ENCODE measurements at regions not wholly inside any gene's neighbourhood (a gene's known extent, or its start where the extent isn't known, plus 50 kb on each side); places are given as distances from the start of the nearest gene placed in this dataset.
"Not testable (repeated sequence)": the region's sequence is repeated elsewhere in the genome, so short reads cannot be mapped to it uniquely, and the experiment has no call there.

- DNase-seq = no peak
Measured at GRCh38 chr1:105243411-105243810, 1493.7 kb downstream of the AMY1C start.

GRCh38 chr1:105243969-105244368 is 1494.3 kb downstream of the AMY1C start:
- DNase-seq = no peak

- no peak for DNase-seq
Measured at GRCh38 chr1:105254906-105255305, 1505.2 kb downstream of the AMY1C start.

GRCh38 chr1:105260001-105260400 is 1510.3 kb downstream of the AMY1C start:
- DNase-seq = no peak

- no peak for DNase-seq
Measured at GRCh38 chr1:105270966-105271365, 1521.3 kb downstream of the AMY1C start.

GRCh38 chr1:105272376-105272775 is 1522.7 kb downstream of the AMY1C start:
- DNase-seq = not testable (repeated sequence)

- no peak for DNase-seq
Measured at GRCh38 chr1:105294838-105295237, 1545.1 kb downstream of the AMY1C start.

- no peak for DNase-seq
Measured at GRCh38 chr1:105310063-105310462, 1560.4 kb downstream of the AMY1C start.

- DNase-seq = no peak
Measured at GRCh38 chr1:105317976-105318375, 1568.3 kb downstream of the AMY1C start.

GRCh38 chr1:105326886-105327285 is 1577.2 kb downstream of the AMY1C start:
- no peak for DNase-seq

- no peak for DNase-seq
Measured at GRCh38 chr1:105337420-105337819, 1587.7 kb downstream of the AMY1C start.

GRCh38 chr1:105343317-105343716 is 1593.6 kb downstream of the AMY1C start:
- no peak for DNase-seq

- DNase-seq = no peak
Measured at GRCh38 chr1:105359457-105359856, 1609.8 kb downstream of the AMY1C start.

- DNase-seq = no peak
Measured at GRCh38 chr1:105362438-105362837, 1612.7 kb downstream of the AMY1C start.

- no peak for DNase-seq
Measured at GRCh38 chr1:105368446-105368845, 1618.7 kb downstream of the AMY1C start.

- DNase-seq = no peak
Measured at GRCh38 chr1:105373681-105374080, 1624.0 kb downstream of the AMY1C start.

- no peak for DNase-seq
Measured at GRCh38 chr1:105386489-105386888, 1636.8 kb downstream of the AMY1C start.

- no peak for DNase-seq
Measured at GRCh38 chr1:105396001-105396400, 1646.3 kb downstream of the AMY1C start.

- DNase-seq = no peak
Measured at GRCh38 chr1:105398909-105399308, 1649.2 kb downstream of the AMY1C start.

- DNase-seq = no peak
Measured at GRCh38 chr1:105399716-105400115, 1650.0 kb downstream of the AMY1C start.

- DNase-seq = no peak
Measured at GRCh38 chr1:105416261-105416660, 1640.2 kb upstream of the PRMT6 start.

- DNase-seq = no peak
Measured at GRCh38 chr1:105419030-105419429, 1637.4 kb upstream of the PRMT6 start.

- DNase-seq = no peak
Measured at GRCh38 chr1:105427543-105427942, 1628.9 kb upstream of the PRMT6 start.

- no peak for DNase-seq
Measured at GRCh38 chr1:105436589-105437259, 1619.8 kb upstream of the PRMT6 start.

GRCh38 chr1:105437847-105438246 is 1618.6 kb upstream of the PRMT6 start:
- DNase-seq = no peak

Data from suppressor macrophage treated with lipopolysaccharide for 1 hour (primary cell).